HG02870 (cell line): ENCODE measurements at regions not wholly inside any gene's neighbourhood (a gene's known extent, or its start where the extent isn't known, plus 50 kb on each side); places are given as distances from the start of the nearest gene placed in this dataset.

ENCODE experiments used
- ATAC-seq: cut with Tn5 transposase; IDR thresholded peaks from one replicate; pipeline ENCODE4 v1.9.1; 2021; ENCODE audit warnings: mild to moderate bottlenecking, moderate library complexity; ENCODE audit not compliant: unreplicated experiment

DNA sequence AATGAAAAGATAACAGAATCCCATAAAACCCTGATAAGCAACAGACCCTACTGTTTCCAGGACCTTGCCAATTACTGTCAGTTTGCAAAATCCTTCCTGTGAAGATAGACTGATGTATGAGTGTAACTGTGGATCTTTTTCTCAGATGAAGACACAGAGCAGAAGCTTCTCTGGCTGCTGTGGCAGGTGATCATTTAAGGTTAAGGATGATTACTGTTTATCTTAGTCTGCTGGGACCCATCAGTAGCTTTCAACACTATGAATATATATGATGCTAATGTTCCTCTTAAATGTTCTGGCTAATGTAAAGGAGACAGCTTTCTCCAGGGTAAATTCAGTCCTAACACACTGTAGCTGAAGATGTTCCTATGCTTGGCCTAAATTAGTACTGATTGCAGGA is 56.0 kb upstream of the CTTNBP2 start:
- ATAC-seq = no peak

- ATAC-seq = no peak
These were observed 58.1 kb upstream of the CTTNBP2 start for GRCh38 chr7:117931314-117931713.

DNA sequence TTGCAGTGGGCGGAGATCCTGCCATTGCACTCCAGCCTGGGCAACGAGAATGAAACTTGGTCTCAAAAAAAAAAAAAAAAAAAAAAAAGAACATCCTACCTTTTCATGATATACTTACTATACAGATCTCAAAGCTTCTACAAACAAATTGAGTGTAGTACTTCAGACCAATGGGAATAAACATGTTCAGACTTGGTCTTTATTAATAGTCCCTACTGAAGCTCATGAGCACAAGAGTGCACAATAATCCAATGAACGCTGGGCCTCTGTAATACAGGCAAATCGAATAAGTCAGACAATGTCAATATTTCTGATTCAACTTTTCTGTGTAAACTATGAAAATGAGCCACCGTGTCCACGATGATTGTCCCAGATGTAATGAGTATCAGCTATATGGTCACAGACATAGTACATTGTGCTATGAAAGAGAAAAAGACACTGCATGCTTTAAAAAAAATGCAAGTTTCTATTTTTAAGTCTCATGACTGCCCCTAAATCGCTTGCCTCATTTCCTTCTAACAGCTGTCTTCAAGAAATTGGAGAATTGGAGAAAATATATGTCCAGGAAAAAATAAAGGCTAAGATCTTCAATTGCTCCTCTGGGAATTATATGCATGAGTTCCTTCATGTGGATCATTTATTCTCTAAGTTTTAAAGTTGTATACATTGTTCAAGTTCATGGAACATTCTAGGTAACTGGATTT is 64.0 kb upstream of the CTTNBP2 start:
- no peak for ATAC-seq

GRCh38 chr7:117937753-117938483 is 64.7 kb upstream of the CTTNBP2 start:
- ATAC-seq = no peak

- ATAC-seq = no peak
These were observed 68.0 kb upstream of the CTTNBP2 start for GRCh38 chr7:117941138-117941810.

DNA sequence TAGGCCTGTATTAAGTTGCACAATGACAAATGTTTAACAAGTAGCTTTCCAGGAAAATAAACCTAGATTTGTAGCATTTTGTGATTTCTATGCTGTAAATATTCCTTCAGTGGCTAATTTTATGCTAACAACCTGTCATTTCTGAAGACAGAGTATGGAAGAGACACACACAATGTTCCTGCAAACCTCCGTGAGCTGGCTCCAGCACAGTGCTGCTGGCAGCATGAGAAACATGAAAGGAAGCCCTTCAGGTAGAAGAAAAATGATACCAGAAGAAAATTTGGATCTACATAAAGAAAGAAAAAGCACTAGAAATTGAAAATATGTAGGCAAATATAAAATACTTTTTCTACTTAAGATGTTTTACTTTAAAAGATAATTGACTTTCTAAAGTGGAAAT is 69.5 kb upstream of the CTTNBP2 start:
- no peak for ATAC-seq

GRCh38 chr7:117944886-117945285 is 71.6 kb upstream of the CTTNBP2 start:
- no peak for ATAC-seq

- no peak for ATAC-seq
These were observed 73.0 kb upstream of the CTTNBP2 start for GRCh38 chr7:117946151-117946633.

DNA sequence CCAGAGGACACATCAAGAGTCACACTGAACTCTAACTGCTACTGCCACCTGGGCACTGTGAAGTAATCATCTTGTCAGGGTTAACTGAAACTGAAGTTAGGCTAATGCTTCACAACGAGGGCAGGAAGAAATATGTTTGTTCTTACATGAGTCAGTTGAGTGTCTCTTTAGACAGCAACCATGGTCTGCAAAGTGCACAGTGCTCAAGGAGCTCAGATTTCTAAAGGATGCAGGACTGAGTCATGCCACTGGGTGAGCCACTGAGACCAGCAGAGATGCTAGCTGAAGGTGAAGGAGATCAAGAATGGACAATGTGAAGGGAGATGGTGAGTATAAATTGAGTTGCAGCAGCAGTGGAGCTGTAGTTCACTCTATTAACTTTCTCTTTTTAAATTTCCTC is 76.0 kb upstream of the CTTNBP2 start:
- ATAC-seq = no peak

DNA sequence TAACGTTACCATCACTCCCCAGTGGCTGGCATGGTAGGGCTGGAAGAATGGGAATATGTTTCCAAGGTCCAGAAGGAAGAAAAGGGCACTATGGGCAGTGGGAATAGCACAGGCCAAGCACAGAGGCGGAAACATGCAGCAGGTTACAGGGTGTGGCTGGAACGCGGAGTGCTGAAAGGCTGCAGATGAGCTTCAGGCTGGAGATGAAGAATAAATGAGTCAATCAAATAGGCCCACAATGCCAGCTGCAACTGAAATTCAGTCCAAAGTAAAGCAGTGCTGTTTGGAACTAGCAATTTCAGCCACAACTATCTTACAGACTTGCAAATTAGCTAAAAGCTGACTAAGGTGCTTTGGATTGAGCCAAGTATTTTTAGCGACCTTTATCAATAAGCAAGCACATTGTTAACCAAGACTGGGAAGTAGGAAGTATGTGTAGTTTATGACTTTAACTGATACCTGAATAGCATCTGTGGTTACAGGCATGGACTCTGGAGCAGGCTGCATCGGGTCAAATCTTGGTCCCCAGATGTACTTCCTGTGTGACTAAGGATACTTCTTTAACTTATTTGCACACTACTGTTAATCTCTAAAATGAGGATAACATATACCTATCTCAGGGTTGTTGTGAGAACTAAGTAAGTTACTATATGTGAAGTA is 77.5 kb upstream of the CTTNBP2 start:
- no peak for ATAC-seq

- ATAC-seq = no peak
These were observed 78.0 kb upstream of the CTTNBP2 start for GRCh38 chr7:117951285-117951684.

DNA sequence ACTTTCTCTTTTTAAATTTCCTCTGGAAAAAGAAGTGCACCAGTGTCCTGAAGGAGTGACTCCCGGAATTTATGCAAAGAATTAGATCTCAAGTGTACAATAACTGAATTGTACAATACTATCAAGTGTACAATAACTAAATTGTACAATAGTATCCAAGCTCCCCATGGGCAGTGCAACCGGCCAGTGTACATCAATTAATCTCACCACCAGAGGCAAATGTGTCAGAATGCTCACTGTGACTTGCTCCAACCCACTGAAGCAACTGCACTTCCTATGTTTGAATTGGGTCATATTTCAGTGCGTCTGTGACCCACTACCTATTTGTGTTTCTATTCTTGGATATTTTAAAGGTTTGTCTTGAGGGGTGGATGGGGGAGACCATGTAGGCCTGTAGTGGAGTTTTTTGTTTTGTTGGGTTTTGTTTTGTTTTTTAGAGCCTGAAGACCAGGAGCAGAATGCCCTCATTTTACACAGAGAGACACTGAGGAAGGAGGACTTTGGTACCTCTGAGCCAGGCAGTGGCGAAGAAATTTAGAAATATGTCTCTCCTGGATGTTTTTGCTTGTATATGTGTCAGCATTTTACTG is 78.5 kb upstream of the CTTNBP2 start:
- no peak for ATAC-seq

DNA sequence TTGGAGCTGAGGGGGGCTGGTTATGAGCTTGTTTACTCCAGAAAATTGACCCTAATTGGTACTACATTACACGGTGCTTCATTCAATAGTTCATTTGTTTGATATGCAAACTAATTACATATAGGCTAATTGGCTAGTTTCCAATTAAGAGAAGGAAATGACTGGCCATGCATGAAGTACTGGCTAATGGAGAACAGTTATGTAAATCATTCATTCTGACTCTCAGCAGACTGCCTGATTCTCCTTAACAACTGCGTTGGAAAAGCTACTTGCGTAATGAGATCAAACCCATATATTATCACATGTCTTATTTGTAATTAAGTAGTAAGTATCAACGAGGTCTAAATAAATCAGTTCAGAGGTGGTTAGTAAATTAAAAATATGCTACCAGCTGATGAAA is 81.8 kb upstream of the CTTNBP2 start:
- ATAC-seq = no peak

GRCh38 chr7:117960351-117960750 is 87.1 kb upstream of the CTTNBP2 start:
- ATAC-seq = no peak

DNA sequence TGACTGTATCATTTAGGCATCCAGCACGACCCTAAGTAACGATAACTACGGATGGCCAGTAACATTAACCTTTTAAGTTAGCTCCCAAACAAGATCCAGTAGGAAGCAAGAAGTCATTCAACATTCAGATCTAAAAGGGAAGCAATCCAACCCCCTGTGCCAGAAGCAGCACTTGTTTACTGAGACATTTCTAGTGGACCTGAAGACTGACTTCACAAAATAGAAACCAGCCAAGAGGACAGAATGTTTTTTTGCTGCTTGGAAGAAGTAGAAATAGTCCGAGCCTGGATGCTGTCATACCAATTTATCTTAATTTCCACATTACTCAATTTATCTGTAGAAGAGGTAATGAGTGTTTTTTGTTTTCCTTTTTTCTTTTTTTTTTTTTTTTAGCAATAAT is 88.0 kb upstream of the CTTNBP2 start:
- ATAC-seq = no peak

- no peak for ATAC-seq
These were observed 89.2 kb upstream of the CTTNBP2 start for GRCh38 chr7:117962366-117962994.

GRCh38 chr7:117963264-117964197 is 90.3 kb upstream of the CTTNBP2 start:
- ATAC-seq = no peak

GRCh38 chr7:117970801-117971200 is 97.6 kb upstream of the CTTNBP2 start:
- ATAC-seq = no peak

- no peak for ATAC-seq
These were observed 98.5 kb upstream of the CTTNBP2 start for GRCh38 chr7:117971556-117972244.
